HepG2 (cell line): ENCODE measurements at regions not wholly inside any gene's neighbourhood (a gene's known extent, or its start where the extent isn't known, plus 50 kb on each side); places are given as distances from the start of the nearest gene placed in this dataset.

Source experiments
- ATAC-seq: fragments of 200-7000 bp; cut with Tn5 transposase; 3 replicates; pipeline ENCODE4 v1.9.1; 2020; ENCODE audit warnings: mild to moderate bottlenecking, moderate library complexity
- BruUV-seq: library from RNA; stranded (reverse); fragments of 400-500 nt; replicated peaks from 2 replicates; lab custom pipeline; 2021; lab: Mats Ljungman, UMichigan
- CTCF ChIA-PET: fragments of 300-600 bp; formaldehyde crosslinking; extraction: SDS; loops from one replicate; lab custom pipeline; 2021; ENCODE audit warnings: low total read pairs, inconsistent platforms, low intra/inter-chr PET ratio; lab: Yijun Ruan, JAX
- POLR2A ChIA-PET: fragments of 350-600 bp; sonication (Branson Sonifier 250); formaldehyde crosslinking; loops from one replicate; lab custom pipeline; 2020; ENCODE audit warnings: antibody characterized with exemption, inconsistent platforms; lab: Yijun Ruan, JAX
- DNase-seq: peaks from one replicate; pipeline ENCODE4 v3.0.0-alpha.2; 2015; ENCODE audit warnings: low spot score
- FAIRE-seq: peaks from 3 replicates; lab custom pipeline; 2011; peaks lifted over from hg19 to GRCh38; lab: Jason Lieb, UNC
- H2AFZ ChIP-seq: one replicate; pipeline ENCODE4 v1.6.1; 2011; ENCODE audit warnings: low read length, inconsistent platforms
- H3K27ac ChIP-seq: fragments of 300-600 bp; 3 replicates; pipeline ENCODE4 v1.8.0; 2011; ENCODE audit warnings: mixed run types, mild to moderate bottlenecking, mixed read lengths, low read length, inconsistent platforms; ENCODE audit not compliant: insufficient read depth; ENCODE audit errors: extremely low read length
- H3K27me3 ChIP-seq, 2 experiments: fragments of 200-600 bp in 1 of 2; 2 replicates in 1 of 2; 3 replicates in 1 of 2; pipeline versions ENCODE4 v1.6.0 to v1.8.0; 2011; ENCODE audit warnings: low read length in 2 of 2, mild to moderate bottlenecking in 2 of 2, moderate library complexity in 2 of 2, inconsistent platforms in 1 of 2; ENCODE audit not compliant: insufficient read depth in 2 of 2, control insufficient read depth in 1 of 2
- H3K36me3 ChIP-seq, 2 experiments: fragments of 200-600 bp in 1 of 2; replicated peaks in 1 of 2; 2 replicates in 1 of 2; 3 replicates in 1 of 2; pipeline versions ENCODE4 v1.5.1 to v1.8.0; 2011; ENCODE audit warnings: low read length in 2 of 2, inconsistent platforms in 1 of 2; ENCODE audit not compliant: insufficient read depth in 2 of 2, control insufficient read depth in 1 of 2
- H3K4me1 ChIP-seq: 2 replicates; pipeline ENCODE4 v1.5.1; 2012; ENCODE audit warnings: low read length, inconsistent platforms; ENCODE audit not compliant: insufficient read depth
- H3K4me2 ChIP-seq: 2 replicates; pipeline ENCODE4 v1.6.0; 2011; ENCODE audit warnings: low read depth, low read length, inconsistent platforms
- H3K4me3 ChIP-seq, 3 experiments: fragments of 200-600 bp in 1 of 3; sonication (generic), shearing (Covaris generic) in 1 of 3; replicated peaks in 1 of 3; 2 replicates each; pipeline ENCODE4 v1.5.1; 2011 to 2016; ENCODE audit warnings: low read length in 3 of 3, inconsistent platforms in 2 of 3, low read depth in 2 of 3, mild to moderate bottlenecking in 2 of 3, control low read depth in 1 of 3, mixed read lengths in 1 of 3; ENCODE audit not compliant: insufficient read depth in 1 of 3
- H3K79me2 ChIP-seq: one replicate; pipeline ENCODE4 v1.6.1; 2011; ENCODE audit warnings: low read length, inconsistent platforms; ENCODE audit not compliant: insufficient read depth
- H3K9ac ChIP-seq: 2 replicates; pipeline ENCODE4 v1.6.0; 2011; ENCODE audit warnings: mild to moderate bottlenecking, low read depth, low read length, inconsistent platforms; ENCODE audit not compliant: insufficient read depth
- H3K9me3 ChIP-seq: 2 replicates; pipeline ENCODE4 v1.5.1; 2012; ENCODE audit warnings: mild to moderate bottlenecking, low read length
- H4K20me1 ChIP-seq: 2 replicates; pipeline ENCODE4 v1.6.0; 2011; ENCODE audit warnings: inconsistent platforms, mild to moderate bottlenecking, low read length, moderate library complexity; ENCODE audit not compliant: insufficient read depth
- DZIP1 ChIP-seq: sonication (generic); formaldehyde crosslinking; IDR thresholded peaks from 2 replicates; pipeline ENCODE4 v1.5.0; 2020; ENCODE audit warnings: mild to moderate bottlenecking, missing genetic modification reagents
- FLYWCH1 ChIP-seq: sonication (generic); formaldehyde crosslinking; IDR thresholded peaks from 2 replicates; pipeline ENCODE4 v1.8.1; 2023; ENCODE audit warnings: mild to moderate bottlenecking, missing genetic modification reagents
- FOXA3 ChIP-seq: IDR thresholded peaks from 2 replicates; pipeline ENCODE4 v1.6.1; 2016; ENCODE audit warnings: missing genetic modification reagents, missing compliant biosample characterization
- RAD21 ChIP-seq: fragments of 450-650 bp; formaldehyde crosslinking; IDR thresholded peaks from 2 replicates; pipeline ENCODE4 v1.5.0; 2020; ENCODE audit warnings: mild to moderate bottlenecking
- SOX13 ChIP-seq, 3 experiments: fragments of 450-650 bp in 1 of 3; sonication (generic) in 1 of 3; formaldehyde crosslinking in 1 of 3; IDR thresholded peaks in 2 of 3; conservative IDR thresholded peaks in 1 of 3; 2 replicates each; pipeline versions ENCODE4 v1.5.0 to v1.6.1; 2016 to 2020; ENCODE audit warnings: antibody characterized with exemption in 1 of 3, mild to moderate bottlenecking in 1 of 3, missing compliant biosample characterization in 1 of 3, missing genetic modification reagents in 1 of 3, moderate library complexity in 1 of 3
- ZNF282 ChIP-seq: fragments of 450-650 bp; IDR thresholded peaks from 2 replicates; pipeline ENCODE4 v1.6.1; 2018; ENCODE audit not compliant: partially characterized antibody
- ZNF598 ChIP-seq: sonication (generic); formaldehyde crosslinking; IDR thresholded peaks from 2 replicates; pipeline ENCODE4 v1.5.1; 2020; ENCODE audit warnings: mild to moderate bottlenecking, missing genetic modification reagents, borderline replicate concordance
- WGBS: methylation state at CpG from one replicate; pipeline ENCODE4 v1.1.6; 2017; ENCODE audit warnings: low lambda C conversion rate; 5-methylcytosine and 5-hydroxymethylcytosine counted together
- in situ Hi-C: cut with HindIII; loops from 2 replicates; pipeline ENCODE4 v1.10.0; 2017; ENCODE audit warnings: low pct_unique_long_range_greater_than_20kb; ENCODE audit not compliant: extremely low pct_ligation_motif_present
- intact Hi-C: fragments of 100-400 bp; cut with micrococcal nuclease; formaldehyde crosslinking; loops from one replicate; pipeline ENCODE4 v1.10.0; 2022; ENCODE audit not compliant: unreplicated experiment
- TF ChIP-seq, protein P1 (sequence below): sonication (generic); formaldehyde crosslinking; IDR thresholded peaks from 2 replicates; pipeline ENCODE4 v1.4.0; 2020; ENCODE audit warnings: mild to moderate bottlenecking, low read depth, missing genetic modification reagents
- TF ChIP-seq, protein P2 (sequence below): sonication (generic); formaldehyde crosslinking; IDR thresholded peaks from 2 replicates; pipeline ENCODE4 v1.4.0; 2020; ENCODE audit warnings: mild to moderate bottlenecking, missing genetic modification reagents
- TF ChIP-seq, protein P3 (sequence below): sonication (generic); formaldehyde crosslinking; IDR thresholded peaks from 2 replicates; pipeline ENCODE4 v1.4.0; 2020; ENCODE audit warnings: mild to moderate bottlenecking, missing genetic modification reagents

GRCh38 chr2:66699793-66700676 is 265.1 kb downstream of the MEIS1 start (continued):
- TF ChIP-seq SOX13 (IDR thresholded peaks at IDR 0.05) (no peak), SOX13 (CRISPR knock-in tag; conservative IDR thresholded peaks at IDR 0.05 in 1 of 2, IDR thresholded peaks at IDR 0.05 in 1 of 2) (no peak), FLYWCH1 (no peak), DZIP1 (CRISPR knock-in tag) (no peak), FOXA3 (CRISPR knock-in tag) (no peak), ZNF282 (no peak)

DNA sequence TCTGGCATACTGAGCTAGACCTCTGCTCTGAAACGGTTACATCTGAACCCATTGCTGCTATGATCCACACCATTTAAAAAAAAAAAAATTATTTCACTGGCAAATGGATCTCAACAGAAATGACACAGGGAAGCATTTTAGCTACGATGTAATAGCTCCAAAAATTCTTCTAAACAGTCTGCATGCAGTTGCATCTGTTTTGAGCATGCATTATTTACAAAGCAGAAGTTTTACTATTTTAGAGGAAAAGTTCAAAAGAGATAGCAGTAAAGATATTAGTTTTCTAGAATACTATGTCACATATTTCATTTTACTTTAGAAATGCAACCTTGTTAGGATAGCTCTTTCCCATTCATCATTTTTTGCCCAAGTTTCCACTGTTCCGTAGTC is 265.7 kb downstream of the MEIS1 start:
- DNase-seq: no peak
- no peaks in the 10 kb centered on the region for H3K27me3 ChIP-seq
- intact Hi-C loops: no loop called here
- no peak overlapping the region for H3K9ac ChIP-seq
- no peaks in the 10 kb centered on the region for H3K4me1 ChIP-seq
- no peak for ATAC-seq
- H3K36me3 ChIP-seq: no peaks in the 10 kb centered on the region
- WGBS: 9% methylated on average over 3 of the region's 3 CpGs
- FAIRE-seq: no peak
- TF ChIP-seq RAD21 (no peak), ZNF598 (no peak)
- TF ChIP-seq, protein P1, sequence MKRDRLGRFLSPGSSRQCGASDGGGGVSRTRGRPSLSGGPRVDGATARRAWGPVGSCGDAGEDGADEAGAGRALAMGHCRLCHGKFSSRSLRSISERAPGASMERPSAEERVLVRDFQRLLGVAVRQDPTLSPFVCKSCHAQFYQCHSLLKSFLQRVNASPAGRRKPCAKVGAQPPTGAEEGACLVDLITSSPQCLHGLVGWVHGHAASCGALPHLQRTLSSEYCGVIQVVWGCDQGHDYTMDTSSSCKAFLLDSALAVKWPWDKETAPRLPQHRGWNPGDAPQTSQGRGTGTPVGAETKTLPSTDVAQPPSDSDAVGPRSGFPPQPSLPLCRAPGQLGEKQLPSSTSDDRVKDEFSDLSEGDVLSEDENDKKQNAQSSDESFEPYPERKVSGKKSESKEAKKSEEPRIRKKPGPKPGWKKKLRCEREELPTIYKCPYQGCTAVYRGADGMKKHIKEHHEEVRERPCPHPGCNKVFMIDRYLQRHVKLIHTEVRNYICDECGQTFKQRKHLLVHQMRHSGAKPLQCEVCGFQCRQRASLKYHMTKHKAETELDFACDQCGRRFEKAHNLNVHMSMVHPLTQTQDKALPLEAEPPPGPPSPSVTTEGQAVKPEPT: no peak
- TF ChIP-seq, protein P2, sequence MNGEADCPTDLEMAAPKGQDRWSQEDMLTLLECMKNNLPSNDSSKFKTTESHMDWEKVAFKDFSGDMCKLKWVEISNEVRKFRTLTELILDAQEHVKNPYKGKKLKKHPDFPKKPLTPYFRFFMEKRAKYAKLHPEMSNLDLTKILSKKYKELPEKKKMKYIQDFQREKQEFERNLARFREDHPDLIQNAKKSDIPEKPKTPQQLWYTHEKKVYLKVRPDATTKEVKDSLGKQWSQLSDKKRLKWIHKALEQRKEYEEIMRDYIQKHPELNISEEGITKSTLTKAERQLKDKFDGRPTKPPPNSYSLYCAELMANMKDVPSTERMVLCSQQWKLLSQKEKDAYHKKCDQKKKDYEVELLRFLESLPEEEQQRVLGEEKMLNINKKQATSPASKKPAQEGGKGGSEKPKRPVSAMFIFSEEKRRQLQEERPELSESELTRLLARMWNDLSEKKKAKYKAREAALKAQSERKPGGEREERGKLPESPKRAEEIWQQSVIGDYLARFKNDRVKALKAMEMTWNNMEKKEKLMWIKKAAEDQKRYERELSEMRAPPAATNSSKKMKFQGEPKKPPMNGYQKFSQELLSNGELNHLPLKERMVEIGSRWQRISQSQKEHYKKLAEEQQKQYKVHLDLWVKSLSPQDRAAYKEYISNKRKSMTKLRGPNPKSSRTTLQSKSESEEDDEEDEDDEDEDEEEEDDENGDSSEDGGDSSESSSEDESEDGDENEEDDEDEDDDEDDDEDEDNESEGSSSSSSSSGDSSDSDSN (CRISPR knock-in tag): no peak
- TF ChIP-seq, protein P3, sequence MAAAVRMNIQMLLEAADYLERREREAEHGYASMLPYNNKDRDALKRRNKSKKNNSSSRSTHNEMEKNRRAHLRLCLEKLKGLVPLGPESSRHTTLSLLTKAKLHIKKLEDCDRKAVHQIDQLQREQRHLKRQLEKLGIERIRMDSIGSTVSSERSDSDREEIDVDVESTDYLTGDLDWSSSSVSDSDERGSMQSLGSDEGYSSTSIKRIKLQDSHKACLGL (CRISPR knock-in tag): no peak
- BruUV-seq: no TSS peak
- H2AFZ ChIP-seq: no peak overlapping the region
- H3K79me2 ChIP-seq: no peaks in the 10 kb centered on the region
- no peak overlapping the region for H3K4me3 ChIP-seq
- H3K27ac ChIP-seq: no peak overlapping the region
- H4K20me1 ChIP-seq: no peaks in the 10 kb centered on the region
- CTCF ChIA-PET: no interaction called here
- no peaks in the 10 kb centered on the region for H3K9me3 ChIP-seq
- H3K4me2 ChIP-seq: no peak overlapping the region
- in situ Hi-C loops: no loop called here
- POLR2A ChIA-PET: no interaction called here
